MM.1S (cell line): ENCODE measurements at regions not wholly inside any gene's neighbourhood (a gene's known extent, or its start where the extent isn't known, plus 50 kb on each side); places are given as distances from the start of the nearest gene placed in this dataset.

Source experiments
- DNase-seq: peaks from one replicate; pipeline ENCODE4 v3.0.0-alpha.2; 2015
- H2AFZ ChIP-seq: fragments of 300-600 bp; sonication (generic); 2 replicates; pipeline ENCODE4 v1.6.0; 2016; ENCODE audit warnings: antibody characterized with exemption, low read length
- H3F3A ChIP-seq: fragments of 300-600 bp; sonication (generic); 2 replicates; pipeline ENCODE4 v1.6.1; 2016; ENCODE audit warnings: mild to moderate bottlenecking, antibody characterized with exemption, low read length, moderate library complexity, mixed read lengths; ENCODE audit not compliant: insufficient read depth
- H3K27ac ChIP-seq: fragments of 300-600 bp; sonication (generic); 2 replicates; pipeline ENCODE4 v1.5.1; 2016; ENCODE audit warnings: mild to moderate bottlenecking, low read length
- H3K27me3 ChIP-seq: fragments of 300-600 bp; sonication (generic); replicated peaks from 2 replicates; pipeline ENCODE4 v1.6.0; 2016; ENCODE audit warnings: low read length; ENCODE audit not compliant: insufficient read depth
- H3K36me3 ChIP-seq: fragments of 300-600 bp; sonication (generic); replicated peaks from 2 replicates; pipeline ENCODE4 v1.6.1; 2016; ENCODE audit warnings: mild to moderate bottlenecking, low read length, mixed read lengths; ENCODE audit not compliant: insufficient read depth
- H3K4me1 ChIP-seq: fragments of 300-600 bp; sonication (generic); 2 replicates; pipeline ENCODE4 v1.6.1; 2016; ENCODE audit warnings: low read length, mixed read lengths
- H3K4me2 ChIP-seq: fragments of 300-600 bp; sonication (generic); 2 replicates; pipeline ENCODE4 v1.6.0; 2016; ENCODE audit warnings: low read depth, low read length
- H3K4me3 ChIP-seq: fragments of 300-600 bp; sonication (generic); 2 replicates; pipeline ENCODE4 v1.5.1; 2016; ENCODE audit warnings: low read length, mixed read lengths
- H3K79me2 ChIP-seq: fragments of 300-600 bp; sonication (generic); 2 replicates; pipeline ENCODE4 v1.6.1; 2016; ENCODE audit warnings: mixed run types, low read length, mixed read lengths
- H3K9ac ChIP-seq: fragments of 300-600 bp; sonication (generic); 2 replicates; pipeline ENCODE4 v1.6.1; 2016; ENCODE audit warnings: low read length, mixed read lengths
- H3K9me2 ChIP-seq: fragments of 300-600 bp; sonication (generic); replicated peaks from 2 replicates; pipeline ENCODE4 v1.6.1; 2016; ENCODE audit warnings: mild to moderate bottlenecking, low read length, mixed read lengths; ENCODE audit not compliant: insufficient read depth
- H3K9me3 ChIP-seq: fragments of 300-600 bp; sonication (generic); replicated peaks from 2 replicates; pipeline ENCODE4 v1.6.1; 2016; ENCODE audit warnings: mild to moderate bottlenecking, low read length, mixed read lengths; ENCODE audit not compliant: insufficient read depth
- H4K20me1 ChIP-seq: fragments of 300-600 bp; sonication (generic); 2 replicates; pipeline ENCODE4 v1.6.1; 2016; ENCODE audit warnings: mild to moderate bottlenecking, low read length, moderate library complexity, mixed read lengths; ENCODE audit not compliant: insufficient read depth
- CTCF ChIP-seq: fragments of 300-600 bp; sonication (generic); IDR thresholded peaks from 2 replicates; pipeline ENCODE4 v1.5.1; 2016; ENCODE audit warnings: antibody characterized with exemption, low read length, mixed read lengths
- EZH2 ChIP-seq: fragments of 300-600 bp; sonication (generic); optimal IDR thresholded peaks from 2 replicates; pipeline ENCODE3; 2017; ENCODE audit warnings: low read depth, mild to moderate bottlenecking, antibody characterized with exemption, low read length, mixed read lengths
- EZH2phosphoT487 ChIP-seq: fragments of 300-600 bp; sonication (generic); IDR thresholded peaks from 2 replicates; pipeline ENCODE4 v1.6.1; 2018; ENCODE audit warnings: antibody characterized with exemption, low read length

GRCh38 chr11:70552167-70553150 is 154.1 kb downstream of the CTTN start:
- no peak overlapping the region for H2AFZ ChIP-seq
- H3K9me3 ChIP-seq = no peaks in the 10 kb centered on the region
- H3K36me3 ChIP-seq = no peaks in the 10 kb centered on the region
- H3K4me2 ChIP-seq = no peak overlapping the region
- no peak for TF ChIP-seq EZH2
- TF ChIP-seq EZH2phosphoT487 = no peak
- no peak for TF ChIP-seq CTCF
- H3K9me2 ChIP-seq = no peaks in the 10 kb centered on the region
- H3K4me3 ChIP-seq = no peak overlapping the region
- H3K9ac ChIP-seq = no peak overlapping the region
- no peaks in the 10 kb centered on the region for H3K4me1 ChIP-seq
- no peak for DNase-seq
- no peaks in the 10 kb centered on the region for H4K20me1 ChIP-seq
- no peak overlapping the region for H3K27ac ChIP-seq
- H3K27me3 ChIP-seq = peaks cover 98% of the 10 kb centered on the region
- no peaks in the 10 kb centered on the region for H3F3A ChIP-seq
- H3K79me2 ChIP-seq = no peaks in the 10 kb centered on the region

GRCh38 chr11:70555078-70555477 is 156.7 kb downstream of the CTTN start:
- TF ChIP-seq EZH2 (no peak), EZH2phosphoT487 (no peak), CTCF (no peak)
- H3K4me3 ChIP-seq = no peak overlapping the region
- no peaks in the 10 kb centered on the region for H3F3A ChIP-seq
- no peaks in the 10 kb centered on the region for H3K79me2 ChIP-seq
- H3K9me3 ChIP-seq = no peaks in the 10 kb centered on the region
- H3K9ac ChIP-seq = no peak overlapping the region
- H3K27ac ChIP-seq = no peak overlapping the region
- DNase-seq = no peak
- H3K9me2 ChIP-seq = no peaks in the 10 kb centered on the region
- no peak overlapping the region for H3K4me2 ChIP-seq
- H4K20me1 ChIP-seq = no peaks in the 10 kb centered on the region
- no peaks in the 10 kb centered on the region for H3K36me3 ChIP-seq
- no peaks in the 10 kb centered on the region for H3K4me1 ChIP-seq
- H3K27me3 ChIP-seq = peaks cover 96% of the 10 kb centered on the region
- H2AFZ ChIP-seq = no peak overlapping the region

GRCh38 chr11:70556884-70557741 is 158.8 kb downstream of the CTTN start:
- H3F3A ChIP-seq = no peaks in the 10 kb centered on the region
- no peaks in the 10 kb centered on the region for H3K9me2 ChIP-seq
- H3K79me2 ChIP-seq = no peaks in the 10 kb centered on the region
- H3K4me3 ChIP-seq = no peak overlapping the region
- H3K27ac ChIP-seq = no peak overlapping the region
- no peak overlapping the region for H3K4me2 ChIP-seq
- no peaks in the 10 kb centered on the region for H3K4me1 ChIP-seq
- TF ChIP-seq CTCF (no peak), EZH2phosphoT487 (no peak), EZH2 (no peak)
- no peaks in the 10 kb centered on the region for H3K36me3 ChIP-seq
- no peak overlapping the region for H3K9ac ChIP-seq
- peaks cover 97% of the 10 kb centered on the region for H3K27me3 ChIP-seq
- DNase-seq = no peak
- no peaks in the 10 kb centered on the region for H3K9me3 ChIP-seq
- no peaks in the 10 kb centered on the region for H4K20me1 ChIP-seq
- no peak overlapping the region for H2AFZ ChIP-seq
